GM12892 (cell line): ENCODE measurements at regions not wholly inside any gene's neighbourhood (a gene's known extent, or its start where the extent isn't known, plus 50 kb on each side); places are given as distances from the start of the nearest gene placed in this dataset.

Experiments used
- POLR2A ChIP-seq: IDR thresholded peaks from 2 replicates; pipeline ENCODE4 v1.6.1; 2011; ENCODE audit warnings: low read depth, low read length, control low read depth
- POLR2AphosphoS5 ChIP-seq: IDR thresholded peaks from 2 replicates; pipeline ENCODE4 v1.6.1; 2011; ENCODE audit warnings: low read depth, low read length, control low read depth

- no peak for TF ChIP-seq POLR2A
- TF ChIP-seq POLR2AphosphoS5, result no peak
Observed at GRCh38 chr7:115233809-115234208, 311.9 kb downstream of the MDFIC start.
